GM12878 (cell line): ENCODE measurements at regions not wholly inside any gene's neighbourhood (a gene's known extent, or its start where the extent isn't known, plus 50 kb on each side); places are given as distances from the start of the nearest gene placed in this dataset.
A peak's percentile ranks its signal among the peaks of the same experiment; 100 is the strongest.

Experiments
- BHLHE40 ChIP-seq, 2 experiments: fragments of 450-650 bp in 1 of 2; IDR thresholded peaks; 2 replicates each; pipeline ENCODE4 v1.6.1; 2011 to 2017; ENCODE audit warnings: low read depth in 2 of 2, borderline replicate concordance in 1 of 2, improper control_type of control experiment in 1 of 2, low read length in 1 of 2, mild to moderate bottlenecking in 1 of 2
- CHD2 ChIP-seq: IDR thresholded peaks from 2 replicates; pipeline ENCODE4 v1.6.1; 2011; ENCODE audit warnings: low read depth, low read length, improper control_type of control experiment, borderline replicate concordance
- EGR1 ChIP-seq, 2 experiments: IDR thresholded peaks; 1 replicate in 1 of 2; 2 replicates in 1 of 2; pipeline ENCODE4 v1.6.1; 2011 to 2012; ENCODE audit warnings: low read depth in 2 of 2, low read length in 2 of 2, borderline replicate concordance in 1 of 2, mild to moderate bottlenecking in 1 of 2, moderate library complexity in 1 of 2
- EP300 ChIP-seq, 2 experiments: fragments of 150-350 bp in 1 of 2; IDR thresholded peaks; 2 replicates each; pipeline ENCODE4 v1.6.1; 2011 to 2012; ENCODE audit warnings: low read depth in 2 of 2, low read length in 2 of 2, borderline replicate concordance in 1 of 2, improper control_type of control experiment in 1 of 2, inconsistent platforms in 1 of 2; ENCODE audit not compliant: control insufficient read depth in 1 of 2
- FOXM1 ChIP-seq: IDR thresholded peaks from 2 replicates; pipeline ENCODE4 v1.6.1; 2012; ENCODE audit warnings: low read depth, mild to moderate bottlenecking, inconsistent platforms, low read length, moderate library complexity
- HDAC6 ChIP-seq: fragments of 200-600 bp; sonication (generic); IDR thresholded peaks from one replicate; pipeline ENCODE4 v1.8.0; 2017; ENCODE audit warnings: antibody characterized with exemption; ENCODE audit not compliant: unreplicated experiment
- POLR2AphosphoS5 ChIP-seq: IDR thresholded peaks from 2 replicates; pipeline ENCODE4 v1.6.1; 2011; ENCODE audit warnings: mild to moderate bottlenecking, low read length, inconsistent platforms
- SIN3A ChIP-seq: IDR thresholded peaks from 2 replicates; pipeline ENCODE4 v1.6.1; 2012; ENCODE audit warnings: low read depth, low read length, improper control_type of control experiment
- TCF7 ChIP-seq: IDR thresholded peaks from 2 replicates; pipeline ENCODE4 v1.6.1; 2014; ENCODE audit warnings: antibody characterized with exemption, borderline replicate concordance
- ZBED1 ChIP-seq: IDR thresholded peaks from 2 replicates; pipeline ENCODE4 v1.6.1; 2016; ENCODE audit warnings: borderline replicate concordance
- TF ChIP-seq, protein P1 (sequence below), 3 experiments: IDR thresholded peaks in 2 of 3; conservative IDR thresholded peaks in 1 of 3; 2 replicates each; pipeline ENCODE4 v1.5.1; 2011; ENCODE audit warnings: low read depth in 3 of 3, low read length in 3 of 3, mild to moderate bottlenecking in 3 of 3, control low read depth in 2 of 3, moderate library complexity in 2 of 3, inconsistent platforms in 1 of 3, mixed read lengths in 1 of 3; ENCODE audit not compliant: control insufficient read depth in 2 of 3, insufficient read depth in 1 of 3; ENCODE audit errors: extremely low read depth in 1 of 3
- TF ChIP-seq, protein P2 (sequence below): IDR thresholded peaks from 2 replicates; pipeline ENCODE4 v1.6.1; 2012; ENCODE audit warnings: low read depth, low read length, improper control_type of control experiment
- TF ChIP-seq, protein P3 (sequence below): IDR thresholded peaks from 2 replicates; pipeline ENCODE4 v1.6.1; 2012; ENCODE audit warnings: low read length, inconsistent platforms

DNA sequence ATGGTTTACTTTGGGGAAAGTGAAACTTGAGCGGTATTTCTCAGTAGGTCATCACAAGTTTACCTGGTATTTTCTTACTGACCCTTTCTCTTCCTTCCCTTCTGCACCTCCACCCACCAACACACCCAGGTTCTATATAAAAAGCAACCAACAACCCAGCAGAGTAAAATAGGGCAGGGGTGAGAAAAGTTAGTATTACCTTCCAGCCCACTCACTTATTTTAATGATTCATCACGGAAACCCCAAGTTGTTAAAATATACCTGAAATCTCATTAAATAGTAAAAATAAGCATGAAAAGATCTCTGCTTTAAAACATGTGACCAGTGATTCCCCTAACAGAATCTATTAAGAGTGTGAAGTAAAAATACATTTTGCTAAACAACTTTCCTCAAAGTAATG is 306.1 kb downstream of the ZEB2 start:
- TF ChIP-seq, protein P1, sequence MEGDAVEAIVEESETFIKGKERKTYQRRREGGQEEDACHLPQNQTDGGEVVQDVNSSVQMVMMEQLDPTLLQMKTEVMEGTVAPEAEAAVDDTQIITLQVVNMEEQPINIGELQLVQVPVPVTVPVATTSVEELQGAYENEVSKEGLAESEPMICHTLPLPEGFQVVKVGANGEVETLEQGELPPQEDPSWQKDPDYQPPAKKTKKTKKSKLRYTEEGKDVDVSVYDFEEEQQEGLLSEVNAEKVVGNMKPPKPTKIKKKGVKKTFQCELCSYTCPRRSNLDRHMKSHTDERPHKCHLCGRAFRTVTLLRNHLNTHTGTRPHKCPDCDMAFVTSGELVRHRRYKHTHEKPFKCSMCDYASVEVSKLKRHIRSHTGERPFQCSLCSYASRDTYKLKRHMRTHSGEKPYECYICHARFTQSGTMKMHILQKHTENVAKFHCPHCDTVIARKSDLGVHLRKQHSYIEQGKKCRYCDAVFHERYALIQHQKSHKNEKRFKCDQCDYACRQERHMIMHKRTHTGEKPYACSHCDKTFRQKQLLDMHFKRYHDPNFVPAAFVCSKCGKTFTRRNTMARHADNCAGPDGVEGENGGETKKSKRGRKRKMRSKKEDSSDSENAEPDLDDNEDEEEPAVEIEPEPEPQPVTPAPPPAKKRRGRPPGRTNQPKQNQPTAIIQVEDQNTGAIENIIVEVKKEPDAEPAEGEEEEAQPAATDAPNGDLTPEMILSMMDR (IDR thresholded peaks at IDR 0.05 in 2 of 3, conservative IDR thresholded peaks at IDR 0.05 in 1 of 3; ENCODE audit: control insufficient read depth in 2 of 3, extremely low read depth in 1 of 3, insufficient read depth in 1 of 3, low read depth in 3 of 3, low read length in 3 of 3): no peak
- TF ChIP-seq TCF7: no peak
- TF ChIP-seq ZBED1: peak; percentile 83; the same call in 1 of the 2 replicates
- no peak for TF ChIP-seq HDAC6
- no peak for TF ChIP-seq POLR2AphosphoS5
- TF ChIP-seq, protein P2, sequence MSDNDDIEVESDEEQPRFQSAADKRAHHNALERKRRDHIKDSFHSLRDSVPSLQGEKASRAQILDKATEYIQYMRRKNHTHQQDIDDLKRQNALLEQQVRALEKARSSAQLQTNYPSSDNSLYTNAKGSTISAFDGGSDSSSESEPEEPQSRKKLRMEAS: no peak
- TF ChIP-seq, protein P3, sequence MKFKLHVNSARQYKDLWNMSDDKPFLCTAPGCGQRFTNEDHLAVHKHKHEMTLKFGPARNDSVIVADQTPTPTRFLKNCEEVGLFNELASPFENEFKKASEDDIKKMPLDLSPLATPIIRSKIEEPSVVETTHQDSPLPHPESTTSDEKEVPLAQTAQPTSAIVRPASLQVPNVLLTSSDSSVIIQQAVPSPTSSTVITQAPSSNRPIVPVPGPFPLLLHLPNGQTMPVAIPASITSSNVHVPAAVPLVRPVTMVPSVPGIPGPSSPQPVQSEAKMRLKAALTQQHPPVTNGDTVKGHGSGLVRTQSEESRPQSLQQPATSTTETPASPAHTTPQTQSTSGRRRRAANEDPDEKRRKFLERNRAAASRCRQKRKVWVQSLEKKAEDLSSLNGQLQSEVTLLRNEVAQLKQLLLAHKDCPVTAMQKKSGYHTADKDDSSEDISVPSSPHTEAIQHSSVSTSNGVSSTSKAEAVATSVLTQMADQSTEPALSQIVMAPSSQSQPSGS: peak; percentile 86
- TF ChIP-seq CHD2: 0 out of 2 replicates have a peak, but pooled peaks have one; percentile 47
- peak; percentile 46 to 60; a peak in 3 of 4 replicates for TF ChIP-seq BHLHE40 (IDR thresholded peaks at IDR 0.05; ENCODE audit: borderline replicate concordance in 1 of 2, low read depth in 2 of 2, low read length in 1 of 2)
- no peak for TF ChIP-seq SIN3A
- no peak for TF ChIP-seq EGR1 (IDR thresholded peaks at IDR 0.05; ENCODE audit: borderline replicate concordance in 1 of 2, low read depth in 2 of 2, low read length in 2 of 2)
- peak; percentile 39 to 65; a peak in 2 of 4 replicates for TF ChIP-seq EP300 (IDR thresholded peaks at IDR 0.05; ENCODE audit: borderline replicate concordance in 1 of 2, control insufficient read depth in 1 of 2, low read depth in 2 of 2, low read length in 2 of 2)
- TF ChIP-seq FOXM1: peak; percentile 93
